Heart left ventricle (tissue), 13 donors: ENCODE measurements at regions not wholly inside any gene's neighbourhood (a gene's known extent, or its start where the extent isn't known, plus 50 kb on each side); places are given as distances from the start of the nearest gene placed in this dataset.

Experiments
- POLR2A ChIP-seq, 2 donors: fragments of 450-650 bp; IDR thresholded peaks; one replicate each; pipeline ENCODE4 v1.6.1; 2017; ENCODE audit warnings: antibody characterized with exemption in 2 of 2, mild to moderate bottlenecking in 2 of 2, moderate library complexity in 2 of 2
- TF ChIP-seq, protein P1 (sequence below), 12 donors: fragments of 200-600 bp; sonication (generic) in 4 of 12; IDR thresholded peaks; one replicate each; pipeline versions ENCODE4 v1.5.0 to v1.8.0; 2018 to 2022; ENCODE audit warnings: antibody characterized with exemption in 12 of 12, mild to moderate bottlenecking in 5 of 12
- donor health status: ischemic (EF 13 %, LVEDD 7.1; RV severe dilation, severe dysfunction).
- donor health status: DM: no; HTN: yes; CAD: no.
- donor health status: DM: no; HTN: no; CAD: no.
- donor health status: ischemic (EF 25% LVEDD 6.9; RV normal size, moderate dysfunction).
- donor health status: ischemic (EF 25% LVEDD 5.7; RV mildly dilated, moderate dysfunction).
- donor health status: ischemic (EF 35%, LVEDD 5.7; RV mildly dilated, moderate dysfunction).
- donor health status: nonischemic (EF 11% LVEDD 7.7; RV severe dilation, severe dysfunction).
- donor health status: DM: yes; HTN: yes; CAD: no.
- donor health status: PGD.
- donor health status: ischemic (EF 29% LVEDD 5.4; RV normal size, mild dysfunction).
- donor health status: nonischemic (EF 23%, LVEDD 6.1; RV moderate dilation, normal function).

DNA sequence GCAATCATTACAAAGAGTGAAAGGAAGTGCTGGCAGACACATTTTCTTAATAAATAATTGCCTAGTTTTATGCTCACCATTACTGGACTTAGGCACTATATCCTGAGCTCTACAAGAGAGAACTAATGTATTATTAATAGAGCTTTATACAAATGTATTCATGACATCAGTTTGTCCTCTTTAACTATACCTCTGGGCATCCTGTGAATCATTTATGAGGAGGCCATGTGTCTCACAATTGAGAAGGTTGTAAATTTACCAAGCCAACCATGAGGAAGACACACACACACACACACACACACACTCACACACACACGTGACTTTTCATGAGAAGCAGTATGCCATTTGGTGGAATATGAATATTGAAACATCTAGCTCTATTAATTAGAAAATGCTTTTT, 728.2 kb downstream of the ARAP2 start:
- TF ChIP-seq, protein P1, sequence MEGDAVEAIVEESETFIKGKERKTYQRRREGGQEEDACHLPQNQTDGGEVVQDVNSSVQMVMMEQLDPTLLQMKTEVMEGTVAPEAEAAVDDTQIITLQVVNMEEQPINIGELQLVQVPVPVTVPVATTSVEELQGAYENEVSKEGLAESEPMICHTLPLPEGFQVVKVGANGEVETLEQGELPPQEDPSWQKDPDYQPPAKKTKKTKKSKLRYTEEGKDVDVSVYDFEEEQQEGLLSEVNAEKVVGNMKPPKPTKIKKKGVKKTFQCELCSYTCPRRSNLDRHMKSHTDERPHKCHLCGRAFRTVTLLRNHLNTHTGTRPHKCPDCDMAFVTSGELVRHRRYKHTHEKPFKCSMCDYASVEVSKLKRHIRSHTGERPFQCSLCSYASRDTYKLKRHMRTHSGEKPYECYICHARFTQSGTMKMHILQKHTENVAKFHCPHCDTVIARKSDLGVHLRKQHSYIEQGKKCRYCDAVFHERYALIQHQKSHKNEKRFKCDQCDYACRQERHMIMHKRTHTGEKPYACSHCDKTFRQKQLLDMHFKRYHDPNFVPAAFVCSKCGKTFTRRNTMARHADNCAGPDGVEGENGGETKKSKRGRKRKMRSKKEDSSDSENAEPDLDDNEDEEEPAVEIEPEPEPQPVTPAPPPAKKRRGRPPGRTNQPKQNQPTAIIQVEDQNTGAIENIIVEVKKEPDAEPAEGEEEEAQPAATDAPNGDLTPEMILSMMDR (IDR thresholded peaks at IDR 0.05): no peak
- TF ChIP-seq POLR2A (IDR thresholded peaks at IDR 0.05): no peak
